AG04449 (cell line): ENCODE measurements at regions not wholly inside any gene's neighbourhood (a gene's known extent, or its start where the extent isn't known, plus 50 kb on each side); places are given as distances from the start of the nearest gene placed in this dataset.
"Not testable (repeated sequence)": the region's sequence is repeated elsewhere in the genome, so short reads cannot be mapped to it uniquely, and the experiment has no call there.

Experiments used
- CTCF ChIA-PET: fragments of 350-600 bp; formaldehyde crosslinking; extraction: SDS; loops from one replicate; lab custom pipeline; 2021; ENCODE audit warnings: antibody characterized with exemption; lab: Yijun Ruan, JAX
- POLR2A ChIA-PET: fragments of 400-600, 350-600 bp; formaldehyde crosslinking; extraction: SDS; loops from one replicate; lab custom pipeline; 2020; ENCODE audit warnings: antibody characterized with exemption, inconsistent platforms; lab: Yijun Ruan, JAX
- DNase-seq: peaks from one replicate; pipeline ENCODE4 v3.0.0-alpha.2; 2010; ENCODE audit warnings: low read depth, low spot score
- H3K4me3 ChIP-seq: 2 replicates; pipeline ENCODE4 v1.5.1; 2011; ENCODE audit warnings: low read depth, mild to moderate bottlenecking, control low read depth, low read length
- CTCF ChIP-seq: IDR thresholded peaks from one replicate; pipeline ENCODE4 v1.5.1; 2011; ENCODE audit warnings: mild to moderate bottlenecking, moderate library complexity, low read length, control low read depth, inconsistent platforms; ENCODE audit not compliant: insufficient read depth; ENCODE audit errors: missing control alignments

GRCh38 chr3:73140772-73141442 is 79.4 kb downstream of the EBLN2 start:
- POLR2A ChIA-PET, result no interaction called here
- TF ChIP-seq CTCF, result no peak
- CTCF ChIA-PET, result no interaction called here
- no peak for DNase-seq
- H3K4me3 ChIP-seq, result no peak overlapping the region

GRCh38 chr3:73141525-73141924 is 80.1 kb downstream of the EBLN2 start:
- TF ChIP-seq CTCF, result no peak
- POLR2A ChIA-PET, result no interaction called here

GRCh38 chr3:73143401-73143800 is 81.9 kb downstream of the EBLN2 start:
- ChIA-PET CTCF (no interaction called here), POLR2A (no interaction called here)
- no peak for DNase-seq
- H3K4me3 ChIP-seq, result no peak overlapping the region
- no peak for TF ChIP-seq CTCF

More at GRCh38 chr3:73141525-73141924, 80.1 kb downstream of the EBLN2 start:
- no peak for DNase-seq
- H3K4me3 ChIP-seq, result no peak overlapping the region
- CTCF ChIA-PET, result no interaction called here

- POLR2A ChIA-PET, result no interaction called here
- CTCF ChIA-PET, result interaction anchor here (1.3 kb wide), 1 partner anchor 44 kb away, joined by 3 read pairs; no protein-coding TSS in a partner anchor
- TF ChIP-seq CTCF, result no peak
- H3K4me3 ChIP-seq, result no peak overlapping the region
- no peak for DNase-seq
Measured at GRCh38 chr3:73143821-73144237, 82.4 kb downstream of the EBLN2 start.

- H3K4me3 ChIP-seq, result no peak overlapping the region
- ChIA-PET CTCF (interaction anchor here (1.3 kb wide), 1 partner anchor 44 kb away, joined by 3 read pairs; no protein-coding TSS in a partner anchor), POLR2A (no interaction called here)
- TF ChIP-seq CTCF, result no peak
- no peak for DNase-seq
Measured at GRCh38 chr3:73144276-73144675, 82.8 kb downstream of the EBLN2 start.

- no peak for TF ChIP-seq CTCF
- no peak overlapping the region for H3K4me3 ChIP-seq
- ChIA-PET POLR2A (no interaction called here), CTCF (interaction anchor here (1.3 kb wide), 1 partner anchor 45 kb away, joined by 3 read pairs; no protein-coding TSS in a partner anchor)
- no peak for DNase-seq
Measured at GRCh38 chr3:73144828-73145227, 83.4 kb downstream of the EBLN2 start.

GRCh38 chr3:73147479-73147878 is 86.0 kb downstream of the EBLN2 start:
- DNase-seq, CTCF ChIA-PET, H3K4me3 ChIP-seq, POLR2A ChIA-PET: not testable (repeated sequence)
